ENCODE measurements at regions not wholly inside any gene's neighbourhood (a gene's known extent, or its start where the extent isn't known, plus 50 kb on each side); places are given as distances from the start of the nearest gene placed in this dataset.

GRCh38 chr15:94602754-94603470 lies 371.6 kb downstream of the MCTP2 start:
- Histone ChIP-seq H3K27me3 (no peaks in the 10 kb centered on the region), H3K27ac (no peak overlapping the region), H3K9me3 (no peaks in the 10 kb centered on the region), H3K4me1 (peaks cover 0 to 9% (median 0%) of the 10 kb centered on the region in 4 donors), H3K4me3 (no peak overlapping the region), H3K36me3 (no peaks in the 10 kb centered on the region)
- 70 to 75% methylated on average over 8 of the region's 8 CpGs for WGBS, 2 donors
- DNase-seq: no peak
- intact Hi-C loops (cut with DNase I): no loop called here
- TF ChIP-seq POLR2A (IDR thresholded peaks at IDR 0.05): no peak
- TF ChIP-seq, protein P1, sequence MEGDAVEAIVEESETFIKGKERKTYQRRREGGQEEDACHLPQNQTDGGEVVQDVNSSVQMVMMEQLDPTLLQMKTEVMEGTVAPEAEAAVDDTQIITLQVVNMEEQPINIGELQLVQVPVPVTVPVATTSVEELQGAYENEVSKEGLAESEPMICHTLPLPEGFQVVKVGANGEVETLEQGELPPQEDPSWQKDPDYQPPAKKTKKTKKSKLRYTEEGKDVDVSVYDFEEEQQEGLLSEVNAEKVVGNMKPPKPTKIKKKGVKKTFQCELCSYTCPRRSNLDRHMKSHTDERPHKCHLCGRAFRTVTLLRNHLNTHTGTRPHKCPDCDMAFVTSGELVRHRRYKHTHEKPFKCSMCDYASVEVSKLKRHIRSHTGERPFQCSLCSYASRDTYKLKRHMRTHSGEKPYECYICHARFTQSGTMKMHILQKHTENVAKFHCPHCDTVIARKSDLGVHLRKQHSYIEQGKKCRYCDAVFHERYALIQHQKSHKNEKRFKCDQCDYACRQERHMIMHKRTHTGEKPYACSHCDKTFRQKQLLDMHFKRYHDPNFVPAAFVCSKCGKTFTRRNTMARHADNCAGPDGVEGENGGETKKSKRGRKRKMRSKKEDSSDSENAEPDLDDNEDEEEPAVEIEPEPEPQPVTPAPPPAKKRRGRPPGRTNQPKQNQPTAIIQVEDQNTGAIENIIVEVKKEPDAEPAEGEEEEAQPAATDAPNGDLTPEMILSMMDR (IDR thresholded peaks at IDR 0.05): no peak
- TF ChIP-seq POLR2AphosphoS5 (IDR thresholded peaks at IDR 0.05): no peak
- no peak for TF ChIP-seq EP300 (IDR thresholded peaks at IDR 0.05)

DNA sequence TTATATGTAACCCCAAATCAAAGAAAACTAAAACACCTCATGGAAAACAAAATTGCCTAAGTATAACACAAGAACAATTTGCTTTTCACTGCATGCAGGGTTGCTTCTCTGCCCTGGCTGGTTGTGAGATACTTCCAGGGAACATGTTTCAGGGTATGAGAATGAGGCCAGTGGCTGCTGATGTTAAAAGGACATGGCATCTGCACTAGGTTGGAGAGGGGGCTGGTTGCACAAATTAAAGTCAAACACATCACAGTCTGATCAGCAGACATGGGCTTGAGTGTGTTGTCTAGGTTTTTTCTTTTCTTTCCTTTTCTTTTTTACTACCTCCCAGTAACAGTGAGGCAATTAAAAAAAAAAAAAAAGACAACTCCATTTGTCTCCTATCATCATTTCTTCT lies 374.9 kb downstream of the MCTP2 start:
- H3K4me3 ChIP-seq: no peak overlapping the region
- H3K4me1 ChIP-seq: peaks cover 0 to 9% (median 0%) of the 10 kb centered on the region in 4 donors
- no peaks in the 10 kb centered on the region for H3K36me3 ChIP-seq
- H3K27ac ChIP-seq: no peak overlapping the region
- intact Hi-C loops (cut with DNase I): no loop called here
- H3K27me3 ChIP-seq: no peaks in the 10 kb centered on the region
- TF ChIP-seq EP300 (IDR thresholded peaks at IDR 0.05) (no peak), POLR2AphosphoS5 (IDR thresholded peaks at IDR 0.05) (no peak), POLR2A (IDR thresholded peaks at IDR 0.05) (no peak)
- TF ChIP-seq, protein P1 (IDR thresholded peaks at IDR 0.05): no peak
- no peaks in the 10 kb centered on the region for H3K9me3 ChIP-seq
- DNase-seq: no peak

- no peak overlapping the region for H3K4me3 ChIP-seq
- peak overlapping the region in 3 of 4 donors; percentile 32 to 36 (median 32) for H3K27ac ChIP-seq
- peak; percentile 83 for DNase-seq
- WGBS, 2 donors: 38 to 69% methylated on average over 7 of the region's 7 CpGs
- intact Hi-C loops (cut with DNase I): no loop called here
- H3K4me1 ChIP-seq: peaks cover 0 to 9% (median 0%) of the 10 kb centered on the region in 4 donors
- TF ChIP-seq POLR2A (IDR thresholded peaks at IDR 0.05) (no peak), EP300 (IDR thresholded peaks at IDR 0.05) (peak in 1 of 4 donors; percentile 33), POLR2AphosphoS5 (IDR thresholded peaks at IDR 0.05) (peak in 1 of 4 donors; percentile 16)
- no peaks in the 10 kb centered on the region for H3K36me3 ChIP-seq
- no peaks in the 10 kb centered on the region for H3K9me3 ChIP-seq
- H3K27me3 ChIP-seq: no peaks in the 10 kb centered on the region
These were observed 375.9 kb downstream of the MCTP2 start for GRCh38 chr15:94607176-94607654.

- intact Hi-C loops (cut with DNase I): no loop called here
- Histone ChIP-seq H3K4me1 (no peaks in the 10 kb centered on the region), H3K4me3 (no peak overlapping the region), H3K9me3 (no peaks in the 10 kb centered on the region), H3K27me3 (no peaks in the 10 kb centered on the region), H3K36me3 (no peaks in the 10 kb centered on the region), H3K27ac (no peak overlapping the region)
- WGBS, 2 donors: 24 to 44% methylated on average over 2 of the region's 2 CpGs
- no peak for DNase-seq
- no peak for TF ChIP-seq EP300 (IDR thresholded peaks at IDR 0.05)
- no peak for TF ChIP-seq POLR2AphosphoS5 (IDR thresholded peaks at IDR 0.05)
- no peak for TF ChIP-seq POLR2A (IDR thresholded peaks at IDR 0.05)
- TF ChIP-seq, protein P1 (IDR thresholded peaks at IDR 0.05): no peak
These were observed 378.7 kb downstream of the MCTP2 start for GRCh38 chr15:94610069-94610468.

- DNase-seq: no peak
- no peaks in the 10 kb centered on the region for H3K4me1 ChIP-seq
- TF ChIP-seq POLR2A (IDR thresholded peaks at IDR 0.05) (no peak), EP300 (IDR thresholded peaks at IDR 0.05) (no peak), POLR2AphosphoS5 (IDR thresholded peaks at IDR 0.05) (no peak)
- TF ChIP-seq, protein P1 (IDR thresholded peaks at IDR 0.05): no peak
- no peaks in the 10 kb centered on the region for H3K36me3 ChIP-seq
- WGBS, 2 donors: 66 to 72% methylated on average over 3 of the region's 3 CpGs
- H3K4me3 ChIP-seq: no peak overlapping the region
- no peaks in the 10 kb centered on the region for H3K9me3 ChIP-seq
- no peak overlapping the region for H3K27ac ChIP-seq
- intact Hi-C loops (cut with DNase I): no loop called here
- H3K27me3 ChIP-seq: no peaks in the 10 kb centered on the region
These were observed 379.1 kb downstream of the MCTP2 start for GRCh38 chr15:94610485-94610884.
